ENCODE measurements at regions not wholly inside any gene's neighbourhood (a gene's known extent, or its start where the extent isn't known, plus 50 kb on each side); places are given as distances from the start of the nearest gene placed in this dataset.
A peak's percentile ranks its signal among the peaks of the same experiment; 100 is the strongest.
"Not testable (repeated sequence)": the region's sequence is repeated elsewhere in the genome, so short reads cannot be mapped to it uniquely, and the experiment has no call there.

DNA sequence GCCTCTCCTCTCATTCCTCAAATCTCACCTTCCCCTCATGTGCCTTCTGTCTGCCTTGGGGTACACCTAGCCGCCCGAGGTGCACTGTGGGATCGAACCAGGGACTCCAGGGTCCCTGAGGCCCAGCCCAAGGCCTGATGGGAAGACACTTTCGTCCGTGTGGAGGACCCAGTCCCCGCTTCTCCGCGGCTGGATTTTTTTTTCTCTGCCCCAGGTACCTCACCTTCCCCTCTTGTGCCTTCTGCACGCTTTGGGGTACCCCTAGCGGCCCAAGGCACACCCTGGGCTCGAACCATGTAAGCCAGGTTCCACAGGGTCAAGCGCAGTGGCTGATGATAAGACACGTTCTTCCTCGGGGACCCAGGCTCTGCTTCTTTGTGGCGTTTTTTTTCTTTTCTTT, 530.7 kb downstream of the CWH43 start:
- ATAC-seq = no peak
- 50 to 52% methylated on average over 15 of the region's 15 CpGs for WGBS, 2 donors
- Histone ChIP-seq H3K36me3 (no peaks in the 10 kb centered on the region), H3K27ac (no peak overlapping the region), H3K27me3 (no peaks in the 10 kb centered on the region), H3K4me1 (no peaks in the 10 kb centered on the region), H3K9me3 (no peaks in the 10 kb centered on the region), H3K4me3 (no peak overlapping the region)
- TF ChIP-seq, protein P1, sequence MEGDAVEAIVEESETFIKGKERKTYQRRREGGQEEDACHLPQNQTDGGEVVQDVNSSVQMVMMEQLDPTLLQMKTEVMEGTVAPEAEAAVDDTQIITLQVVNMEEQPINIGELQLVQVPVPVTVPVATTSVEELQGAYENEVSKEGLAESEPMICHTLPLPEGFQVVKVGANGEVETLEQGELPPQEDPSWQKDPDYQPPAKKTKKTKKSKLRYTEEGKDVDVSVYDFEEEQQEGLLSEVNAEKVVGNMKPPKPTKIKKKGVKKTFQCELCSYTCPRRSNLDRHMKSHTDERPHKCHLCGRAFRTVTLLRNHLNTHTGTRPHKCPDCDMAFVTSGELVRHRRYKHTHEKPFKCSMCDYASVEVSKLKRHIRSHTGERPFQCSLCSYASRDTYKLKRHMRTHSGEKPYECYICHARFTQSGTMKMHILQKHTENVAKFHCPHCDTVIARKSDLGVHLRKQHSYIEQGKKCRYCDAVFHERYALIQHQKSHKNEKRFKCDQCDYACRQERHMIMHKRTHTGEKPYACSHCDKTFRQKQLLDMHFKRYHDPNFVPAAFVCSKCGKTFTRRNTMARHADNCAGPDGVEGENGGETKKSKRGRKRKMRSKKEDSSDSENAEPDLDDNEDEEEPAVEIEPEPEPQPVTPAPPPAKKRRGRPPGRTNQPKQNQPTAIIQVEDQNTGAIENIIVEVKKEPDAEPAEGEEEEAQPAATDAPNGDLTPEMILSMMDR (IDR thresholded peaks at IDR 0.05) = no peak
- FAIRE-seq = no peak
- intact Hi-C loops (cut with DNase I) = no loop called here
- peak in 2 of 6 donors; percentile 17 to 38 for DNase-seq

DNA sequence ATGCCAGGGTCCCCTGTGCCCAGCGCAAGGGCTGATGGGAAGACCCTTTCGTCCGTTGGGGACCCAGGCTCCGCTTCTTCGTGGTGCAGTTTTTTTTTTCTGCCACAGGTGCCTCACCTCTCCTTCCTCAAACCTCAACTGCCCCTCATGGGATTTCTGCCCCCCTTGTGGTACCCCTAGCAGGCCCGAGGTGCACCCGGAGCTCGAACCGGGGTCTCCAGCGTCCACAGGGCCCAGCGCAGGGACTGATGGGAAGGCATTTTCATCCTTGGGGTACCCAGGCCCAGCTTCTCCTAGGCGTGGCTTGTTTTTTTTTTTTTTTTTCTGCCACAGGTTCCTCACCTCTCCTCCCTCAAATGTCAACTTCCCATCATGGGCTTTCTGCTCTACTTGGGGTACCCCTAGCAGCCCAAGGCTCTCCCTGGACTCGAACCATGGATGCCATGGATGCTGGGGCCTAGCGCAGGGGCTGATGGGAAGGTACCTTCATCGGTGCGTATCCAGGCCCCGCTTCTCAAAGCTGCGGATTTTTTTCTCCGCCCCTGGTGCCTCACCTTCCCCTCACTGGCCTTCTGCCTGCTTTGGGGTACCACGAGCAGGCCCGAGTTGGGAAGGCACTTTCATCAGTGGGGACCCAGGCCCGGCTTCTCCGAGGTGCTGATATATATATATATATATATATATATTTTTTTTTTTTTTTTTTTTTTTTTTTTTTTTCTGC, 531.6 kb downstream of the CWH43 start:
- ATAC-seq; H3K4me3 ChIP-seq; H3K27me3 ChIP-seq; H3K27ac ChIP-seq; H3K36me3 ChIP-seq; H3K4me1 ChIP-seq; H3K9me3 ChIP-seq; DNase-seq; FAIRE-seq; intact Hi-C loops (cut with DNase I): not testable (repeated sequence)
- 68 to 80% methylated on average over 21 to 22 of the region's 23 CpGs for WGBS, 2 donors

DNA sequence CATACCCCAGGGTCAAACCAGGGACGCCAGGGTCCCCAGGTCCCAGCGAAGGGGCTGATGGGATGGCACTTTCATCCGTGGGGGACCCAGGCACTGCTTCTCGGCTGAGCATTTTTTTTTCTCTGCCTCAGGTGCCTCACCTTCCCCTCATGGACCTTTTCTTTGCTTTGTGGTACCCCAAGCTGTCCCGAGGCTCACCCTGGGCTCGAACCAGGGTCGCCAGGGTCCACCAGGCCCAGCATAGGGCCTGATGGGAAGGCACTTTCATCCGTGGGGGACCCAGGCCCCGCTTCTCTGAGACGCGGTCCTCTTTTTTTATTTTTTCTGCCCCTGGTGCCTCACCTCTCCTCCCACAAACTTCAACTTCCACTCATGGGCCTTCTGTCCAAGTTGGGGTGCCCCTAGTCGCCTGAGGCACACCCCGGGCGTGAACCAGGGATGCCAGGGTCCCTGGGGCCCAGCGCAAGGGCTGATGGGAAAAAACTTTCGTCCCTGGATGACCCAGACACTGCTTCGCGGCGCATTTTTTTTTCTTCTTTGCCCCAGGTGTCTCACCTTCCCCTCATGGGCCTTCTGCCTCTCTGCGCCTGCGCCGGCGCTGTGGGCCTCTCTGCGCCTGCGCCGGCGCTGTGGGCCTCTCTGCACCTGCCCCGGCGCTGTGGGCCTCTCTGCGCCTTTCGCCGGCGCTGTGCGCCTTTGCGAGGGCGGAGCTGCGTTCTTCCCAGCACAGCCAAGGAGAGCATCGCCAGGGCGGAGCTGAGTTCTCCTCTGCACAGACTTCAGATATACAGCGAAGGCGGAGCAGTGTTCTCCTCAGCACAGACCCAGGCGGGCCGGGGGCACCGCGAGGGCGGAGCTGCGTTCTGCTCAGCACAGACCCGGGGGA, 533.3 kb downstream of the CWH43 start:
- H3K4me1 ChIP-seq; ATAC-seq; H3K9me3 ChIP-seq; intact Hi-C loops (cut with DNase I); H3K27me3 ChIP-seq; H3K27ac ChIP-seq; FAIRE-seq; H3K4me3 ChIP-seq; H3K36me3 ChIP-seq: not testable (repeated sequence)
- peak in 2 of 6 donors; percentile 13 to 46 for DNase-seq
- WGBS, 2 donors = 62 to 65% methylated on average over 36 to 43 of the region's 48 CpGs

DNA sequence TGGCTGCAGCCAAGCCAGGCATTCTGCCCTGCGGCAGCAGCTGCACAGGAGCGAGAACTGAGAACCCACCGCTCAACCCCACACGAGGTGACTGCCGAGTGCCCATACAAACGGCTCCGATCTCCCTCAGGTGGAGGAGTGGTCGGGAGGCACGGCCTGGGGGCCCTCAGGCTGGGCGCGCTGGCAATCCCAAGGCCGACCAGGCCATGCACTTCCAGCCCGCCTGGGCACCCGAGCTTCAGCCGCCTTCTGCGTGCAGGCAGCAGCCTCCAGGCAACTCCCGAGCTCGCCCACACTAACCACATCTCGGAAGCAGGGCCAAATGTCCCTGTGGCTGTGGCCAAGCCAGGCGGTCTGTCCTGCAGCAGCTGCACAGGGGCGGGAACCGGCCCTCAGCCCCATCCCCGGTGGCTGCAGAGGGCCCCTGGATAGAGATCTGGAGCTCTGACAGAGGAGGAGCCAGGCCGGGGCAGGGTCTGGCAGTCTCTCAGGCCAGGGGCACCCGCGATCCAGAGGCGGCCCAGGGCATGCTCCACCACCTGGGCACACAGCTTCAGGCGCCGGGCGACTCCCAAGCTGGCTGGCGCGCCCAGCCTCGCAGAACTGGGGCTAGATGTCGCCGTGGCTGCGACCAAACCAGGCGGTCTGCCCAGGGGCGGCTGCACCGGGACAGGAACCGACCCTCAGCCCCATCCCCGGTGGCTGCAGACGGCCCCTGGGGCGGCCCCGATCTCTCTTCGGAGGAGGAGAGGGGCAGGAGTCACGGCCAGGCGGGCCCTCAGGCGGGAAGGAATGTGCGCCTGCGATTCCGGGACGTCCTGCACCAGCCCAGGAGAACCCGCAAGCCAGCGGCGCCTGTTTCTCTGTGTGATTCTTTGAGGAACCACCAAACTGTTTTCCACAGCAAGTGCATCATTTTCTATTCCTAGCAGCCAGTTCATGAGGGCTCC, 538.0 kb downstream of the CWH43 start:
- H3K9me3 ChIP-seq; ATAC-seq; H3K27ac ChIP-seq; H3K36me3 ChIP-seq; H3K4me1 ChIP-seq; intact Hi-C loops (cut with DNase I); H3K4me3 ChIP-seq; H3K27me3 ChIP-seq; FAIRE-seq: not testable (repeated sequence)
- 59% methylated on average over 30 to 51 of the region's 55 CpGs for WGBS, 2 donors
- DNase-seq = peak in 2 of 6 donors; percentile 8 to 78

DNA sequence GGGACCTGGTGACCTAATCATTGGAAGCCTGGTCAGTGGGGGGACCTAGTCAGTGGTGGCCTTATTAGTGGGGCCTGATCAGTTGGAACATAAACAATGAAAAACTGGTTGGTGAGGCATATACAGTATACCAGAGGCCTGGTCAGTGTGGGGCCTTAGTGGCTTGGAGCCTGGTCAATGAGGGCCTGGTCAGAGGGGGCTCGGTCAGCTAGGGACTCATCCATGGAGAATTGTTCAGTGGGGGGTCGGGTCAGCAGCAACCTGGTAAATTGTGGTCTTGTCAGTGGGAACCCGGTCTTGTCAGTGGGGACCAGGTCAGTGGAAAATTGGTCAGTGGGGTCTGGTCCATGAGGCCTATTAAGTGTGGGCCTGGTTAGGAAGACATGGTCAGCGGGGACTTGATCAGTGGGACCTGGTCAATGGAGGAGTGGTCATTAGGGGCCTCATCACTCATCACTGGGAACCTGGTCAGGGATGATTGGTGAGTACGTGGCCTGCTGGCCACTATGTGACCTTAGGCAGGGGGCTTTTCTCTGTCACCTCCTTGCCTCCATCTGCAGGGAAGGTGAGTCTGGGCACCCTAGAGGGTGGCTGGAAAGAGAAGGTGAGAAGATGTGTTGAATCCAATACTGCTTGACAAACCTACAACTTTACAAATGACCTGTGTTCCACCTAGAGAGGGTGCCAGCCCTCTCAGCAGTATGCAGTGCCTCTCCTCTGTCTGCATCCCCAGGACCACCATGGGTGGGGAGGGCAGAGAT, 573.0 kb downstream of the CWH43 start:
- FAIRE-seq; intact Hi-C loops (cut with DNase I); DNase-seq; H3K4me1 ChIP-seq; ATAC-seq; H3K36me3 ChIP-seq; H3K4me3 ChIP-seq; H3K9me3 ChIP-seq; H3K27me3 ChIP-seq; H3K27ac ChIP-seq: not testable (repeated sequence)
- WGBS, 2 donors = 38 to 40% methylated on average over 4 of the region's 5 CpGs

DNA sequence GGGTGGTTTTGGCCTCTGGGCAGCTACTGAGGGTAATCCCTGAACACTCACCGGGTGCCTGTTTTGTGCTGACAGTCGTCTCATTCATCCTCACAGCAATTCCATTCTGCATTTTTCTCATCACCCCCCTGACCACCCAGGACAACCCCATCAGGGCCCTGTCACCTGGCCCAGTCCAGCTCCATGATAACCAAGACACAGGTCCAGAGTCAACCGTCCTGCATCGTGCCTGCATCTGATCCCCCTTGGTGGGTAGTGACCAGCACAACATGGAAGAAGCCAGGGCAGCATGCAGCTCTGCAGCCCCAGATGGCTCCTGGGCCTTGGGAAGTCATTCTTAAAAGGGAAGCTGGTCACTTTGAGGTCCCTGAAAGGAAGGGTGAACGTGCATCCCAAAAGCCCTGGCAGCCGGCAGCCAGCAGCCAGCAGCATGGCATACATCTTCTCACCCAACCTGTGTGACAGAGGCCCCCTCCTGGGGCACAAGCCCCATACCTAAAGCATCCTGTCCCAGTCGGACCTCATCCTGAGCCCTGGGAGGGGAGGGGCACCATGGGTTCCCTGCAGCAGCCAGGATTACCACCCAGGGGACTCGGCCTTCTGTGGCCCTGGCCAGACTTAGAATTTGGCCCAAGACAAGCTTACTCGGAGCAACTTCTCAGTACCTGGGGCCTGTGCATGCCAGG, 574.2 kb downstream of the CWH43 start:
- H3K4me1 ChIP-seq; H3K27me3 ChIP-seq; DNase-seq; H3K27ac ChIP-seq; FAIRE-seq; H3K9me3 ChIP-seq; H3K4me3 ChIP-seq; H3K36me3 ChIP-seq; ATAC-seq; intact Hi-C loops (cut with DNase I): not testable (repeated sequence)
- WGBS, 2 donors = 58 to 59% methylated on average over 3 of the region's 9 CpGs

DNA sequence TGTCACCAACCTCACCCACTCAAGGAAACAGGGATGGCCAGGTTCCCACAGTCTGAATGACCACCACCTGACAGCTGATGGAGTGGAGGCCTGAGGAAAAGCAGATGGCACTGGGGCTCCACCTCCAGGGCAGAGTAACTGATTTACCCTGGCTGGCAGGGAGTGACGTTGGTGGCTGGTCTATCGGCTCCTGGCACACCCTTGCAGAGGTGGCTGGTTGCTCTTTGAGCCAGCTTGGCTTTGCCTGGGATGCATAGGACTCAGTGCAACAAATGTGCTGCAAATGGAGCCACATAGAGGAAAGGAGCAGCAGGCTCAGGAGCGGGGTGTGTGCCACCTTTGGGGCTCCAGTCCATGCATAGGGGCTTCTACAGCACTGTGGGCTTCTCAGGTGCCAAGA, 574.8 kb downstream of the CWH43 start:
- H3K9me3 ChIP-seq; H3K36me3 ChIP-seq; ATAC-seq; H3K4me1 ChIP-seq; intact Hi-C loops (cut with DNase I); H3K4me3 ChIP-seq; H3K27ac ChIP-seq; H3K27me3 ChIP-seq; FAIRE-seq: not testable (repeated sequence)
- WGBS, 2 donors = 22 to 26% methylated on average over 3 of the region's 3 CpGs
- DNase-seq = peak in 1 of 6 donors; percentile 43

DNA sequence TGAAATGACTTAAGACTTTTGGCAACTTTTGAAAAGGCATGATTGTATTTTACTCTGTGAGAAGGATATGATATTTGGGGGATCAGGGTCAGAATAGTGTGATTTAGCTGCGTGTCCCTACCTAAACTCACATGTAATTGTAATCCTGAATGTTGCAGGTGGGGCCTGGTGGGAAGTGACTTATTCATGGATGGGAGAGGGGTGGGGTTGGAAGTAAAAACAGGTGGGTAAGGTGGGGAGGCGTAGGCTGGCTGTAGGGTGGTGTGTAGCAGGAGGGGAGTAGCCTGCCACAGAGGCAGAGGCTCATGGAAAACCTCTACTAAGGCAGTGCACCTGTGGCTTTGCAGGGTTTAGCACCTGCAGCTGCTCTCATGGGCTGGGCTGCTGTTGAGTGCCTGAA, 584.2 kb downstream of the CWH43 start:
- H3K36me3 ChIP-seq; H3K27me3 ChIP-seq; FAIRE-seq; intact Hi-C loops (cut with DNase I); ATAC-seq; H3K9me3 ChIP-seq; H3K4me1 ChIP-seq; DNase-seq; H3K27ac ChIP-seq; H3K4me3 ChIP-seq: not testable (repeated sequence)
- 11 to 12% methylated on average over 2 of the region's 2 CpGs for whole genome bisulfite sequencing, 2 donors

DNA sequence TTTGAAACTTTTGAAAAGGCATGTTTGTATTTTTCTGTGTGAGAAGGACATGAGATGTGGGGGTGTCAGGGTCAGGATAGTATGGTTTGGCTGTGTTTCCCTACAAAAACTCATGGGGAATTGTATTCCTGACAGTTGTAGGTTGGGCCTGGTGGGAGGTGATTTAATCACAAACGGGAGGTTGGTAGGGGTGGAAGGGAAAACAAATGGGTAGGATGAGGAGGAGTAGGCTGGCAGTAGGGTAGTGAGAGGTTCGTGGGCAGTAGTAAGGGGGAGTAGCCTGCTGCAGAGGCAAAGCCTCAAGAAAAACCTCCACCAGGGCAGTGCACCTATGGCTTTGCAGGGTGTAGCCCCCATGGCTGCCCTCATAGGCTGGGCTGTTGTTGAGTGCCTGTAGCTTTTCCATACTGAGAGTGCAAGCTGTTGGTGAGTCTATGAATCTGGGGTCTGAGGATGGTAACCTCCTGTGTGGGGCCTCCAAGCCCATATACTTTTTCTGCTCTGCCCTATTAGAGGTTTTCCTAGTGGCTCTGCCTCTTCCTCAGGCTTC, 587.7 kb downstream of the CWH43 start:
- WGBS, 2 donors = 15 to 17% methylated on average over 2 of the region's 2 CpGs
- H3K9me3 ChIP-seq; DNase-seq; H3K4me1 ChIP-seq; H3K4me3 ChIP-seq; H3K27ac ChIP-seq; H3K36me3 ChIP-seq; intact Hi-C loops (cut with DNase I); H3K27me3 ChIP-seq; FAIRE-seq; ATAC-seq: not testable (repeated sequence)
